Occipital lobe (tissue), 1 donor: ENCODE measurements at regions not wholly inside any gene's neighbourhood (a gene's known extent, or its start where the extent isn't known, plus 50 kb on each side); places are given as distances from the start of the nearest gene placed in this dataset.
"Not testable (repeated sequence)": the region's sequence is repeated elsewhere in the genome, so short reads cannot be mapped to it uniquely, and the experiment has no call there.

Source experiments
- DNase-seq: peaks from one replicate; lab custom pipeline; 2025; lab: John Stamatoyannopoulos, UW

DNA sequence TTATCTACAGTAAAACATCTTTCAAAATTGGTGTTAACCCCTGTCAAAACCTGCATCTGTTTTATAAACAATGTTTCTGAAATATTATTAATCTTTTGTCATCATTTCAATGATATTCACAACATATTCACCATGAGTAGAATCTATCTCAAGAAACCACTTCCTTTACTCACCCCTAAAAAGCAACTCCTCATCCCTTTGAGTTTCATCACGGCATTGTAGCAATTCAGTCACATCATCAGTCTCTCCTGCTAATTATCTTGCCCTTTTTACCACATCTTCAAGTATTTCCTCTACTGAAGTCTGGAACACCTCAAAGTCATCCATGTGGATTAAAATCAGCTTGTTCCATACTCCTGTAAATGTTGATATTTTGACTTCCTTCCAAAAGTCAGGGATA is 415.3 kb upstream of the TECRL start:
- no peak for DNase-seq

DNA sequence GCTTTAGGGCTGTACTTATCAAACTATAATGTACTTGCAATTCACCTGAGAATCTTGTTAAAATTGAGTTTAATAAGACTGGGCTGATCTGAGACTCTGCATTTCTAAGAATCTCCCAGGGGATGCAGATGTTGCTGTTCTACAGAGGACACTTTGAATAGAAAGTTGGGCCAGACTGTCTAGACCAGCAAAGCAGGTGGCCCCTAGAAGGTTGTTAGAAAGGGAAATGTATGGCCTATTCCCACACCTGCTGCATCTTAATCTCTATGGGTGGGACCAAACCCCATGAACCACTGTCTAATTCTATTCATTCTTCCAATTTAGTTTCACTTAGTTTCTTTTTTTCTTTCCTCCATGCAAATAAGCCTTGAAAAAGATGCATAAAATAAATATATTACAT is 413.2 kb upstream of the TECRL start:
- DNase-seq, result no peak

DNA sequence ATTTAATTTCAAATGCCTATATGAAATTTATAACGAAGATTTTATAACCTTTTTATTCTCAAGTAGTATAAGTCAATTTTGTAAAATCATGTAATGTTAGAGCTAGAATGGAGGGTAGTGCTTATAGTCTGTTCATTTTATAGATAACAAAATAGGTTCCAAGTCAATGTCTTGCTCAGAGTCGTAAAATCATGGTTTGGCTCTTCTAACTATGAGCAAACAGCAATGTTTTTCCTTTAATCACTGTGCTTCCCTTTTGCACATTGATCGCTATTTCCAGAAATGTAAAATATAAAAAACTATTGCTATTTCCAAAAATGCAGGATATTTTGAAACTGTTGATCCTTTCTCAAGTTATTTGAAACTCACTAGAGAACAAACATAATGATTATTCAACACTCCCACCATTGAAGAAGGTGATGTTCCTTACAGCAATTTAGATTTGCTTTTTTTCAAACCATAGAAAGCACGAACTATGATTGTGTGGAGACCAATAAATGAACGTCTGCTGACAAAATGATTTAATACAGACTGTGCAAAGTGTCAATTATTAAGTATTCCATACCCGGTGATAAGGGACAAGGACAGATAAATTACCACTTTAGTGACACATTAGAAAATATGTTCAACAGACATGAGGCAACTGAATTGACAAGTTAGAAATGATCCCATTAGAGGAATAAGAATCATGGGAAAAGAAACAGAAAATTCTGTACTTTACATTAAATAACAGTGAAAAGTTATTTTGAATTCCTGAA is 412.1 kb upstream of the TECRL start:
- DNase-seq, result no peak

DNA sequence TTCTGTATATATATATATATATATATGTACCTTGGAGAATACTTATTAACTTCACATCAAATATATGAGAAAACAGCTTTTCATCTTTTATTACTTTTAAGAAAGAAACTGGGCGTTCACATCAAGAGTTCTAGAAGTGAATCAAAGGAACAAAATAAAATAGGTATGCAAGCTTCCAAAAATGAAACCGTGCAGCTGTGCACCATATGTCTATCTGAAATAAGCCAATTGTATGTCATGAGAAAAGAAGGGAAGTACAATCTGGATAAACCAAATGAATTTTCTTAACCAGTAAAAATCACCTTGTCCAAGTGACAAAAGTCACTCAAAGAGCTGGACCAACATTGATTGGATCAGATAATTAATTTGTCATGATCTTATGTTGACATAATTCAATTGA is 405.4 kb upstream of the TECRL start:
- no peak for DNase-seq

DNA sequence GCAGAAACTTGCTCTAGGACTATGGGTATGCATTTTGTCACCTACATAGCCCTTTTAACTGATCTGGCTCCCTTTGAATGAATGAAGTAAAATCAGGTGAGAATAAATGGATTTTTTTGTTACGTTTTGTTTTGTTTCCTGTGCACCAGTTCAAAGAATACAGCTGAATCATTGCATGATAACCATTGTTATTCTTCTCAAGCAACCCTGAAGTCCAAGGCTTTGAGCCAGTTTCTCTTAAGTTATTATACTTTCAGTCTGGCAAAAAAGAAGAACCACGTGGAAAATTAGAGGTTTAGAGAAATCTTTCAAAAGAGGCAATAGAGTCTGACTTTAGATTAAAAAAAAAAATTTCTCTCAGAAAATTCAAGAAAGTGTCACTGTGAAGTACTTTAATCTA is 398.6 kb upstream of the TECRL start:
- no peak for DNase-seq

DNA sequence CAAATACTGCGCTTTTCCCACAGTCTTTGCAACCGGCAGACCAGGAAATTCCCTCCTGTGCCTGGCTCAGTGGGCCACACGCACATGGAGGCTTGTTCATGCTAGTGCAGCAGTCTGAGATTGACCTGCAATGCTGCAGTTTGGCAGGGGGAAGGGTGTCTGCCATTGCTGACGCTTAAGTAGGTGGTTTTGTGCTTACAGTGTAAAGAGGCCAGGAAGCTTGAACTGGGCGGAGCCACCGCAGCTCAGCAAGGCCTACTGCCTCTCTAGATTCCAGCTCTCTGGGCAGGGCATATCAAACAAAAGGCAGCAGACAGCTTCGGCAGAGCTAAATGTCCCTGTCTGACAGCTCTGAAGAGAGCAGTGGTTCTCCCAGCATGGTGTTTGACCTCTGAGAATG is 390.5 kb upstream of the TECRL start:
- no peak for DNase-seq

DNA sequence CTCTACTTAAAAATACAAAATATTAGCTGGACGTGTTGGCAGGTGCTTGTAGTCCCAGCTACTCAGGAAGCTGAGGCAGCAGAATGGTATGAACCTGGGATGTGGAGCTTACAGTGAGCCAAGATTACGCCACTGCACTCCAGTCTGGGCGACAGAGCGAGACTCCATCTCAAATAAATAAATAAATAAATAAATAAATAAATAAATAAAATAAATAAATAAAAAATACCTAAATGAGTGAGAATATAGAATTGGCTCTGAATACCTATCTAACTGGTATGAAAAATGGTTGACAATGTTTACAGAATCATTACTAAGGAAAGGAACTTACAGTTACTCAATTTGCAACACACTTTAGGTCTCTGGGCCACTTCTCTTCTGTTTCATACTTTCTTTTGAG is 389.6 kb upstream of the TECRL start:
- not testable (repeated sequence) for DNase-seq

DNA sequence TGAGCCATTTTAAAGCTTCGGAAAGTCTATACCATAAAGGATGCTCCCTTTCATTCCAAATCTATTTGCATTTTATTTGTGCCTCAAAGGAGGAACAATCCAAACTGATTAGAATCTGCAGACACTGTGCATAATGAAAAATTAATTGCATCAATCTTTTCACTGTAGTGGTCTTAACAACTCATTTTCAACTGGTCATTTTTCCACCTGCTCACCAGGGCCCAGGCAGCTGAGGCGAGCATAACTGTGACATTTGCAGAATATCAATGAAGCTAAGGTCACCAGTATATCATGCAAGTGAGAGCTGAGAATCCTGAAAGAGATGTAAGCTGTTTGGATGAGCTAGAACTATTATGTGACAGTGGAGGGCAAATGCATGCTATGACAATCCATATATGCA is 387.3 kb upstream of the TECRL start:
- DNase-seq, result no peak

DNA sequence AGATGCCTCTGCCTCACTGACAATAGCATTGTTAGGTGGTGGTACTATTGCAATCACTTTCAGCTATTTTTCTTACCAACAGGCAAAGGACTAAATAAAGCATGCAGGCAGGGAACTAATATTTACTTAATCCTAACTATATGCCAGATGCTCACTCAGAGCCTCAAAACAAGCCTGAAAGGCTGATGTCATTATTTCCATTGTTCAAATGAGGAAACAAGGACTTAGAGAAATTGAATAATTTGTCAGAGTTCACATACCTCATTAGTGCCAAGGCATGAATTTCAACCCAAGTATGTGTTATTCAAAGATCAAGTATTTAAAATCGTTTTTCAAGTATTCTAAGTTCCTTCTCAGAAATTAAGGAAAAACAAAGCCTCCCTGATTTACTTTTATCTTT is 374.9 kb upstream of the TECRL start:
- no peak for DNase-seq

DNA sequence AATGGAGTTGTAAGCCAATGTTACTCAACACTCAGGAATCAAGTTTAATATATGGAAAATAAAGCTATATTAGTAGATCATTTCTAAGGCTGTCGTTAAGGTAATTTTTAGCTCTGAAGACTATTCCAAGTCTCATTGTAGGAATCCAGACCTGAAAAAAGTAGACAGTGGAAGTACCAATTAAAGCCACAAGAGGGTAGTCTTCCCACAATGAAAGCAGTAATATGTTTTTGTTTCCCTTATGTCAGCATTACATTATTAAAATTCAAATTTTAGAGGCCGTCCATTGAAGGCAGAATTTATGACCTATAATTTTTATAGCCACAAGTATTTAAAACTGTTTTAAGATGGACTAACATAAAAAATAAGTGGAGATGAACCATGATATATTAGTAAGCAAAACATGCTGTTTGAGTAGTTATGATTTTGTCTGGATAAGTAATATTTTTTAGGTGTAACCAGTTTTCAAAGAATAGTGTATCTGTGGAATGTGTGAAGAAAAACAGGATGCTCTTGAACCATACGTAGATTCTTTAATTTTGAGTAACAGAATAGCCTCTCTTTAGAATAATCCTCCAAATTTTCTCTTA is 372.6 kb upstream of the TECRL start:
- DNase-seq, result no peak

DNA sequence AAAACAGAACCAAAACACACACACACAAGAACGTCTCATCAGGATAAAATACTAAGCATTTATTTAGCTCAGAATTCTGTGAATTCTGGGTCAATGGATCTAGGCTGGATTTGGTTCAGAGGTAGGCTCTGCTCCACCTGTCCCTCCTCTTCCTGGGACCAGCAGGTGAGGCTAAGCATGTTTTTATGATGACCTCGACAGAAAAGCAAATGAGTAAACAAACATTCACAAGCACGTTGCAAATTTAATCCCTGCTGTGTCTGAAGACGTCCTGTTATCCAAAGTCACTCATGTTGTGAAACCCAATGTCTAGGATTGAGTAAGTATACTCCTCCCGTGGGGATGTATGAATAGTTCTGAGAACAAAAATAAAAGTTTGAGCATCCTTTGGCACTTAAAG is 371.4 kb upstream of the TECRL start:
- DNase-seq, result no peak

DNA sequence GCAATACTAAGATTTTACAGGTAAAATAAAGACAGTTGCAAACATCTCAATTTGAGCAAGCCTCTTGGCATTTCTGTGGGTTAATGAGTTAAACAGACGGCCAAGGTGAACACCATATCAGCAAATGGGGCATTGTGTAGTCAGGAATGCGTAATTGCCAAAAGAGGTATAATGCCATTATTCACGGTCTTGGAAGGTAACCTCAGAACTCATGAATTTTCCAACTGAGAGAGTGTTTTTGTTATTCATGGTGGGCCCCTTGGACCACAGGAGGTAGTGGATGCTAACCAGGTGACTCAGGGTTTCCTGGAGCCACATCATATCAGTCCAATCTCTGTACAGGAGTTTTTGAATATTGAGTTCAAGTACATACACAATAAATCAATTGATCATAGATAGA is 368.0 kb upstream of the TECRL start:
- DNase-seq, result no peak

DNA sequence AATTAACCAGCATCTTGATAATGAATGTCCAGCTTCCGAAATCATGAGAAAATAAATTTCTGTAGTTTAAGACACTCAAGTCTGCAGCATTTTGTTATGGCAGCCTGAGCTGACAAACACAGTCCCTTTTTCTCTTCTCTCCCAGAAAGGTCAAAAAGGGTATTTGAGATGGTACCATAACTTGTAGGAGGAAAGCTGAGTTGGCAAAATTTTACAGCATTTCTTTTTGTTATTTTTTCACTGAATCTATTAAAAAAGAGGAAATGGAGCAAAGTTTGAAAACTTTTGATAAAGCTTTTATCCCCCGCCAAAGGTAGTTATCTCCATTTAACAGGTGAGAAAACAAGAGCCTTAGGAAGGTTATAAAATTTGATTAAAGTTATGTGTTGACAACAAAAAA is 367.6 kb upstream of the TECRL start:
- no peak for DNase-seq

DNA sequence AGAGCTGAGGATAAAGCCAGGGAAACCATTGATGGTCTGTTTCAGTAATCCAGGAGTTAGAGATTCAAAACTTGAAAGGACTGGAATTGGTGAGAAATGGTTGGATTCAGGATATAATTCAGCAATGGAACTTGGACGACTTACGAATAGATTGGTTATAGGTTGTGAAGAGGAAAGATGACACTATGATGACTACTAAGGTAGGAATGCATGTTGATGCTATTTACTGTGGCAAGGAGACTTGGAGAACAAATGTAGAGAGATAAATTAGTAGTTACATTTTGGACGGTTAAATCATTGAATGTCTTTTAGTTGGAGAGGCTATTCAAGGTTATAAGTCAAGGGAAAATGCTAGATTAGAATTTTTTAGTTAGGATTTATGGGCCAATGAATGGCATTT is 365.4 kb upstream of the TECRL start:
- no peak for DNase-seq

DNA sequence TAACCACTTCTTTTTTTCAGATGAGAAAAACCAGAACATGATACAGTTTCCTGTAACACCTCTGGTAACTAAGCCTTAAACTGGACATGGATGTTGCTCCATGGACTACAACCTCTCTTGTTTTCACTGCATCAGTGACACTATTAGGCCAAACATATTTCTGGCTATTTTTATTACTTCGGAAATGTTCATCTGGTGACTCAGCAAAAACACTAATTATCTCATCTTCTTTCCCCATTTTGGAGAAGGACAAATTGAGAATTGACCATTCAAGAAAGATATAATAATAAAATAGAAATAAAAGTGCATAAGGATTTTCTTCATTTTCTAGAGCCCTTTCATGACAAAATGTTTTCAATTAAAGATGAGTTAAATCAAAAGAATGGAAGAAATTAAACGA is 361.9 kb upstream of the TECRL start:
- no peak for DNase-seq

DNA sequence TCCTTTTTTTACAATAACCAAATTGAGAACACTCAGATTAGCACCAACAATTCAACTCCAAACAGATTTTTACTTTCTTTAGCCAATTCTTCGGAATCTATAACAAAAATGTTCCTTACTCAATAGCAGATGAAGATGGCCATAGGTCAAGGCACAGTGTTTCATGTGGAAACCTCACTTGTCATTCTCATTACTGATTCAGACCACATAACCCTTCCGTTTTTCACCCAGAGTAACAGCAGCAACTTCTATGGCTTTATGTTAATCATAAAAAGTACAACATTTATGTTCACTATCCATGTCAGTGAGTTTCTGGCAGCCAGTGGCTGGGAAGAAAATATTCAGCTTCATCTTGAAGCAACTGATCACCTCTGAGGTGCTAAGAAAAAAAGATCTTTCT is 358.3 kb upstream of the TECRL start:
- no peak for DNase-seq

DNA sequence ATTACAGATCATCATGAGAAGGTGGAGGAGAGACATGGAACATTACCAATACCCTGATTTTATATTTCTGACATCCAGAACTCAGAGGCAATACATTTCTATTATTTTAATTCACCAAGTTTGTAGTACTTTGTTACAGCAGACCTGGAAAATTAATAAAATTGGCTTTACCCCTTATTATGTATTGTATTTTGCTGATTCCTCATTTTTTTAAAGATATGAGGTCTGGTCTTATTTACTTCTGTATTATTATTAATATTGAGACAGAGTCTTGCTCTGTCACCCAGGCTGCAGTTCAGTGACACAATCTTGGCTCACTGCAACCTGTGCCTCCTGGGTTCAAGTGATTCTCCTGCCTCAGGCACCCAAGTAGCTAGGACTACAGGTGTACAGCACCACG is 357.3 kb upstream of the TECRL start:
- no peak for DNase-seq

DNA sequence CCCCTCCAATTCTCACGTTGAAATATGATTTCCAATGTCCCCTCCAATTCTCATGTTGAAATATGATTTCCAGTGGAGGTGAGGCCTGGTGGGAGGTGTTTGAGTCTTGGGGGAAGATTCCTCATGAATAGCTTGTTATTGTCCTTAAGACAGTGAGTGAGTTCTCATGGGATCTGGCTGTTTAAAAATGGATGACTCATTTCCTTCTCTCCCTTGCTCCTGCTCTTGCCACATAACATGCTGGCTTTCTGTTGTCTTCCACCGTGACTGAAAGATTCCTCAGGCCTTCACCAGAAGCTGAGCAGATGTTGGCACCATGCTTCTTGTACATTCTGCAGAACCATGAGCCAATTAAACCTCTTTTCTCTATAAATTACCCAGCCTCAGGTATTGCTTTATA is 346.8 kb upstream of the TECRL start:
- DNase-seq, result no peak

DNA sequence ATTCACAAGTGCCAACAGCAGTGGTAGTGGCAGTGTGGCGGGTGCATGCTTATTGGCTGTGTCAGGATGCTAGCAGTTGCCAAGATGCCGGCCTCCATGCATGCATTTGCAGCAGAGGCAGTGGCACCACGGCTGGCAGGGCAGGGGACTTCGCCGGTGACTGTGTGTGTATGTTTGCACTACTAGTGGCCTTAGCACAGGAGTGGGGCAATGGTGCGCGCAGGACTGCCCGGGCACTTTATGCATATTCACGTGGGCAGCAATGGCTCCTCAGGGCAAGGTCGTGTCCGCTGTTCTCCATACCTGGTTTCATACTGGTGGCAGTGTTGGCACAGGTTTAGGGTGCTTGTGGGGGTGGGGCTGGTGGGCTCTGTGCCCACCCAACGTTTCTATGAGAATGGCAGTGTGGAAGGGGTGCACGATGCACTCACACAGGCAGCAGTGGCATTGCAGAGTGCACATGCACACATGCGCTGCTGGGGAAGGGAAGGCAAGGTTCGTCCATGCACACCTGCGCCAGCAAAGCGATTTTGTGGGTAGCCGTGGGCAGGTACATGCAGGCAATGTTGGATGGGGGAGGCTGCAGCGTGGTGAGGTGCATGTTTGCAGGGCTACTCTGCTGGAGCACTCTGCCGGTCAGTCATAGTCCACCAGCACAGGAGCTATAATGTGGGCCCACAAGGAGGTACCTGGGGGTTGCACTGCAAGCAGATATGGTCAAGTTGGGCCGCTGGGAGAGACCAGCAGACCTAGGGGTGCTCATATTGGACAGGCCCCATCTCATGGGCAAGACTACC is 338.9 kb upstream of the TECRL start:
- DNase-seq, result no peak

DNA sequence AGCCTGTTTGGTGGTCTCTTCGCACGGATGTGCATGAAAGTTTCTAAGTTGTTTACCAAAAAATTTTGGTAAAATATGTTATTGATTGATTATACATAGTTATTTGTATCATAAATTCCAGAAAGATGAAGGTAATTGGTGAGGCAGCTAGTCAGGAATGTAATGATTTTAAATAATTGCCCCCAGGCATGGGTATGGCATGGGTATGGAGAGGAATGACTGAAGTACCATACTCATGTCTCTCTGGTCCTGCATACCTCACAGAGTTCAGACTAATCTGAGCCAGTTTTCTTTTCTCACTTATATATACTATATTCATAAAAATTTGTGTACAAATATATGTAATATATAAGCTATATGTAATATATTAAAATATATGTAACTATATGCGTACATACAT is 329.0 kb upstream of the TECRL start:
- no peak for DNase-seq

DNA sequence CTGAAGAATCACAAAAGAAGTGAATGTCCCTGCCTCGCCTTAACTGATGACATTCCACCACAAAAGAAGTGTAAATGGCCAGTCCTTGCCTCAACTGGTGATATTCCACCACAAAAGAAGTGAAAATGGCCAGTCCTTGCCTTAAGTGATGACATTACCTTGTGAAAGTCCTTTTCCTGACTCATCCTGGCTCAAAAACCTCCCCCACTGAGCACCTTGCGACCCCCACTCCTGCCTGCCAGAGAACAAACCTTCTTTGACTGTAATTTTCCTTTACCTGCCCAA is 328.5 kb upstream of the TECRL start:
- not testable (repeated sequence) for DNase-seq

DNA sequence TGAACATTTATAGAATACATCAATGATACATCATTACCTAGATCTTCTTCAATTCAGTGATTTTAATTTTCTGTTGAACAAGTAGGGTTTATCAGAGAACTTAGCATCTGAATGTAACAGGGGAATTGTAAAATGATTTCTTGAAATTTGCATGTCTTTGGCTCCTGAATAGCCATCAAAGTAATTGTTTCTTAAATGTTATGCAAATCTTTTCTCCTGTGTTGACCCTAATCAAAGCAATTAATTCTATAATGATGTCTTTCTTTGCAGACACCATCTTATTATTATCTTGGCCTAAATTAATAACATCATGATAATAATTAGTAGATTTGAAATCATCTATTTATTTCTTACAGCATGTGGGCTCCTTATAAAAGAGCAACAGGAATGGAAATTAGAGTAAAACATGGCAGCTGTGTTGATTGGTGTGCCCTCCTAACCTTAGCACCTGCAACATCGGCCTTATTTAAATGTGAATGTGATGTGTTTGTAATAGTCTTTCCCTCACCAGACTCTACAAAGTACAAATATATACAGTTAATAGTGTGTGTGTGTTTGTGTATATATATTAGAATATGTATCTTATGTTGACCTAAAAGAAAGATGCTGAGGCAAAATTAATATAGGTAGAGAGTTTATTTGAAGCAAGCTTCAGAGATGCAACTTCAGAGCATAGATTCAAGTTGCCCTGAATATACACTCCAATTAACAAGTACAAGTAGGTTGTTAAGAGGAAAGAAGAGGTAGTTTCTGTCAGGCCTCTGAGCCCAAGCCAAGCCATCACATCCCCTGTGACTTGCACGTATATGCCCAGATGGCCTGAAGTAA is 328.0 kb upstream of the TECRL start:
- no peak for DNase-seq
